IMR-90 (cell line): ENCODE measurements at regions not wholly inside any gene's neighbourhood (a gene's known extent, or its start where the extent isn't known, plus 50 kb on each side); places are given as distances from the start of the nearest gene placed in this dataset.

Experiments
- ATAC-seq: fragments of 200-7000 bp; cut with Tn5 transposase; 2 replicates; pipeline ENCODE4 v1.9.1; 2020; ENCODE audit warnings: low read depth, mild to moderate bottlenecking, moderate library complexity
- BruUV-seq: library from RNA; stranded (reverse); fragments of 400-500 nt; replicated peaks from 2 replicates; lab custom pipeline; 2021; lab: Mats Ljungman, UMichigan
- CTCF ChIA-PET: fragments of 300-600 bp; formaldehyde crosslinking; extraction: SDS; loops from one replicate; lab custom pipeline; 2021; ENCODE audit warnings: antibody characterized with exemption; lab: Yijun Ruan, JAX
- POLR2A ChIA-PET: fragments of 300-600 bp; sonication (Branson Sonifier 250); formaldehyde crosslinking; loops from one replicate; lab custom pipeline; 2022; ENCODE audit warnings: antibody characterized with exemption; ENCODE audit not compliant: unreplicated experiment; lab: Charles Lee
- DNase-seq: peaks from one replicate; pipeline ENCODE4 v3.0.0; 2013
- H2AFZ ChIP-seq: replicated peaks from 2 replicates; pipeline ENCODE3; 2013; ENCODE audit warnings: low read length, mild to moderate bottlenecking; ENCODE audit not compliant: poor library complexity
- H2AK5ac ChIP-seq: 2 replicates; pipeline ENCODE4 v1.6.1; 2013; ENCODE audit warnings: low read depth, low read length, inconsistent platforms
- H2AK9ac ChIP-seq: replicated peaks from 2 replicates; pipeline ENCODE3; 2013; ENCODE audit warnings: mild to moderate bottlenecking, low read depth, low read length, moderate library complexity; ENCODE audit not compliant: poor library complexity
- H2BK120ac ChIP-seq: 2 replicates; pipeline ENCODE4 v1.6.1; 2013; ENCODE audit warnings: low read depth, low read length, inconsistent platforms
- H2BK15ac ChIP-seq: 3 replicates; pipeline ENCODE4 v1.6.1; 2013; ENCODE audit warnings: low read depth, low read length, inconsistent platforms
- H2BK20ac ChIP-seq: 2 replicates; pipeline ENCODE4 v1.6.1; 2013; ENCODE audit warnings: low read depth, mild to moderate bottlenecking, inconsistent platforms, low read length, moderate library complexity
- H2BK5ac ChIP-seq: 2 replicates; pipeline ENCODE4 v1.6.1; 2013; ENCODE audit warnings: mild to moderate bottlenecking, low read depth, low read length, inconsistent platforms; ENCODE audit not compliant: poor library complexity, severe bottlenecking
- H3K14ac ChIP-seq: replicated peaks from 2 replicates; pipeline ENCODE4 v1.6.1; 2013; ENCODE audit warnings: low read depth, low read length, inconsistent platforms
- H3K18ac ChIP-seq: 2 replicates; pipeline ENCODE4 v1.6.1; 2013; ENCODE audit warnings: low read depth, low read length, control low read depth
- H3K23ac ChIP-seq: 2 replicates; pipeline ENCODE4 v1.6.1; 2013; ENCODE audit warnings: low read depth, low read length, inconsistent platforms
- H3K27ac ChIP-seq: 2 replicates; pipeline ENCODE4 v1.5.1; 2013; ENCODE audit warnings: mild to moderate bottlenecking, control low read depth, low read length; ENCODE audit not compliant: insufficient read depth
- H3K27me3 ChIP-seq: 2 replicates; pipeline ENCODE4 v1.6.1; 2013; ENCODE audit warnings: low read length; ENCODE audit not compliant: control insufficient read depth, insufficient read depth
- H3K36me3 ChIP-seq: 2 replicates; pipeline ENCODE4 v1.6.1; 2013; ENCODE audit warnings: low read length, mixed read lengths; ENCODE audit not compliant: control insufficient read depth, insufficient read depth
- H3K4ac ChIP-seq: 2 replicates; pipeline ENCODE4 v1.6.1; 2013; ENCODE audit warnings: low read depth, low read length, inconsistent platforms
- H3K4me1 ChIP-seq: 2 replicates; pipeline ENCODE4 v1.6.1; 2013; ENCODE audit warnings: low read length, mixed read lengths; ENCODE audit not compliant: control insufficient read depth, insufficient read depth
- H3K4me2 ChIP-seq: 2 replicates; pipeline ENCODE4 v1.6.1; 2013; ENCODE audit warnings: low read depth, mild to moderate bottlenecking, control low read depth, low read length, moderate library complexity
- H3K4me3 ChIP-seq: 2 replicates; pipeline ENCODE4 v1.5.1; 2013; ENCODE audit warnings: low read depth, mild to moderate bottlenecking, control low read depth, low read length, moderate library complexity; ENCODE audit not compliant: insufficient read depth
- H3K56ac ChIP-seq: 2 replicates; pipeline ENCODE4 v1.6.1; 2013; ENCODE audit warnings: low read length, inconsistent platforms; ENCODE audit not compliant: insufficient read depth; ENCODE audit errors: extremely low read depth
- H3K79me1 ChIP-seq, 2 experiments: 2 replicates each; pipeline ENCODE4 v1.6.1; 2013; ENCODE audit warnings: low read length in 2 of 2, inconsistent platforms in 1 of 2, low read depth in 1 of 2
- H3K9ac ChIP-seq: 2 replicates; pipeline ENCODE4 v1.6.1; 2013; ENCODE audit warnings: low read depth, low read length, control low read depth
- H3K9me1 ChIP-seq: 2 replicates; pipeline ENCODE4 v1.6.1; 2013; ENCODE audit warnings: low read length, inconsistent platforms; ENCODE audit not compliant: insufficient read depth
- H3K9me3 ChIP-seq: 2 replicates; pipeline ENCODE4 v1.6.1; 2013; ENCODE audit warnings: low read length; ENCODE audit not compliant: control insufficient read depth, insufficient read depth
- H4K20me1 ChIP-seq: 2 replicates; pipeline ENCODE4 v1.6.1; 2013; ENCODE audit warnings: low read length, inconsistent platforms; ENCODE audit not compliant: insufficient read depth
- H4K5ac ChIP-seq: 2 replicates; pipeline ENCODE4 v1.6.1; 2013; ENCODE audit warnings: mild to moderate bottlenecking, low read depth, low read length, control low read depth
- H4K8ac ChIP-seq, 2 experiments: 2 replicates each; pipeline ENCODE4 v1.6.1; 2013; ENCODE audit warnings: low read depth in 2 of 2, low read length in 2 of 2, control low read depth in 1 of 2, inconsistent platforms in 1 of 2
- H4K91ac ChIP-seq: 2 replicates; pipeline ENCODE4 v1.6.1; 2013; ENCODE audit warnings: low read depth, low read length, inconsistent platforms; ENCODE audit not compliant: insufficient read depth
- FOS ChIP-seq: fragments of 150-350 bp; IDR thresholded peaks from 2 replicates; pipeline ENCODE4 v1.6.1; 2016; ENCODE audit warnings: low read depth, low read length
- MAZ ChIP-seq: IDR thresholded peaks from 2 replicates; pipeline ENCODE4 v1.6.1; 2012; ENCODE audit warnings: low read depth, mild to moderate bottlenecking, low read length, improper control_type of control experiment, moderate library complexity, borderline replicate concordance
- NFE2L2 ChIP-seq: fragments of 150-350 bp; IDR thresholded peaks from 2 replicates; pipeline ENCODE4 v1.6.1; 2016; ENCODE audit warnings: low read depth, mild to moderate bottlenecking, low read length
- RFX5 ChIP-seq: IDR thresholded peaks from 2 replicates; pipeline ENCODE4 v1.8.0; 2012; ENCODE audit warnings: low read depth, mild to moderate bottlenecking, low read length, moderate library complexity
- SMC3 ChIP-seq: fragments of 150-350 bp; IDR thresholded peaks from 2 replicates; pipeline ENCODE4 v1.6.1; 2016; ENCODE audit warnings: low read depth, mild to moderate bottlenecking, antibody characterized with exemption, low read length, moderate library complexity
- dilution Hi-C: fragments of 300-500 bp; cut with HindIII; formaldehyde crosslinking; loops from one replicate; pipeline ENCODE4 v1.14.3; 2018; ENCODE audit warnings: low sequenced_read_pairs; ENCODE audit not compliant: unreplicated experiment
- in situ Hi-C: fragments of 300-500 bp; cut with MboI; formaldehyde crosslinking; loops from 3 replicates; pipeline ENCODE4 v1.14.3; 2019; ENCODE audit warnings: low sequenced_read_pairs, inconsistent platforms, mixed read lengths
- intact Hi-C: fragments of 100-400 bp; cut with micrococcal nuclease; formaldehyde crosslinking; loops from 2 replicates; pipeline ENCODE4 v1.10.0; 2022

- Histone ChIP-seq H3K27me3 (no peaks in the 10 kb centered on the region; the same call in 1 of the 2 replicates), H3K9me1 (no peaks in the 10 kb centered on the region), H4K5ac (no peak overlapping the region), H2BK15ac (no peak overlapping the region), H2AFZ (no peak overlapping the region), H2AK5ac (no peak overlapping the region), H3K36me3 (no peaks in the 10 kb centered on the region), H3K56ac (no peak overlapping the region), H3K4ac (no peak overlapping the region), H3K27ac (no peak overlapping the region), H4K8ac (no peak overlapping the region), H2BK20ac (no peak overlapping the region), H3K4me1 (no peaks in the 10 kb centered on the region), H2BK5ac (no peak overlapping the region), H2AK9ac (no peak overlapping the region), H3K18ac (no peak overlapping the region), H3K9me3 (no peaks in the 10 kb centered on the region), H3K4me2 (no peak overlapping the region), H3K14ac (no peak overlapping the region), H3K79me1 (no peaks in the 10 kb centered on the region), H3K23ac (no peak overlapping the region), H2BK120ac (no peak overlapping the region), H4K20me1 (no peaks in the 10 kb centered on the region), H4K91ac (no peak overlapping the region), H3K9ac (no peak overlapping the region), H3K4me3 (no peak overlapping the region)
- dilution Hi-C loops (no loop called here), in situ Hi-C loops (no loop called here), intact Hi-C loops (no loop called here)
- ChIA-PET POLR2A (interaction anchor here (0.6 kb wide), 1 partner anchor 12 kb away, joined by 4 read pairs; no protein-coding TSS in a partner anchor), CTCF (no interaction called here)
- no peak for TF ChIP-seq NFE2L2
- TF ChIP-seq SMC3, result no peak
- TF ChIP-seq MAZ, result no peak
- TF ChIP-seq RFX5, result no peak
- TF ChIP-seq FOS, result no peak
- no TSS peak for BruUV-seq
- ATAC-seq (no peak), DNase-seq (no peak)
These were observed 162.8 kb downstream of the FZD1 start for GRCh38 chr7:91427051-91427450.
